Spleen (tissue), 7 donors: ENCODE measurements at regions not wholly inside any gene's neighbourhood (a gene's known extent, or its start where the extent isn't known, plus 50 kb on each side); places are given as distances from the start of the nearest gene placed in this dataset.
"Not testable (repeated sequence)": the region's sequence is repeated elsewhere in the genome, so short reads cannot be mapped to it uniquely, and the experiment has no call there.

Experiments used
- POLR2A ChIP-seq, 3 donors: fragments of 450-650 bp; IDR thresholded peaks; one replicate each; pipeline ENCODE4 v1.5.1; 2017; ENCODE audit warnings: antibody characterized with exemption in 3 of 3, mild to moderate bottlenecking in 1 of 3
- POLR2AphosphoS5 ChIP-seq, 3 donors: sonication (generic); formaldehyde crosslinking; IDR thresholded peaks; one replicate each; pipeline ENCODE4 v1.5.1; 2017; ENCODE audit warnings: antibody characterized with exemption in 3 of 3
- TF ChIP-seq, protein P1 (sequence below), 11 experiments: fragments of 200-600 bp in 7 of 11; fragments of 450-650 bp in 4 of 11; sonication (generic) in 4 of 11; IDR thresholded peaks in 8 of 11; conservative IDR thresholded peaks in 3 of 11; 1 replicate in 7 of 11; 2 replicates in 4 of 11; pipeline versions ENCODE4 v1.4.0 to v1.8.0; 2016 to 2021; ENCODE audit warnings: antibody characterized with exemption in 11 of 11, inconsistent platforms in 4 of 11, mild to moderate bottlenecking in 1 of 11
- donor health status: DM: no; HTN: no; CAD: no; lungs with moderate emphysema.
- donor health status: DM: no; HTN: no; CAD: no.
- donor health status: DM: no; HTN: no; CAD: no.

GRCh38 chr1:223949944-223950343 is 104.2 kb upstream of the TP53BP2 start:
- TF ChIP-seq POLR2AphosphoS5, POLR2A (IDR thresholded peaks at IDR 0.05): not testable (repeated sequence)
- TF ChIP-seq, protein P1, sequence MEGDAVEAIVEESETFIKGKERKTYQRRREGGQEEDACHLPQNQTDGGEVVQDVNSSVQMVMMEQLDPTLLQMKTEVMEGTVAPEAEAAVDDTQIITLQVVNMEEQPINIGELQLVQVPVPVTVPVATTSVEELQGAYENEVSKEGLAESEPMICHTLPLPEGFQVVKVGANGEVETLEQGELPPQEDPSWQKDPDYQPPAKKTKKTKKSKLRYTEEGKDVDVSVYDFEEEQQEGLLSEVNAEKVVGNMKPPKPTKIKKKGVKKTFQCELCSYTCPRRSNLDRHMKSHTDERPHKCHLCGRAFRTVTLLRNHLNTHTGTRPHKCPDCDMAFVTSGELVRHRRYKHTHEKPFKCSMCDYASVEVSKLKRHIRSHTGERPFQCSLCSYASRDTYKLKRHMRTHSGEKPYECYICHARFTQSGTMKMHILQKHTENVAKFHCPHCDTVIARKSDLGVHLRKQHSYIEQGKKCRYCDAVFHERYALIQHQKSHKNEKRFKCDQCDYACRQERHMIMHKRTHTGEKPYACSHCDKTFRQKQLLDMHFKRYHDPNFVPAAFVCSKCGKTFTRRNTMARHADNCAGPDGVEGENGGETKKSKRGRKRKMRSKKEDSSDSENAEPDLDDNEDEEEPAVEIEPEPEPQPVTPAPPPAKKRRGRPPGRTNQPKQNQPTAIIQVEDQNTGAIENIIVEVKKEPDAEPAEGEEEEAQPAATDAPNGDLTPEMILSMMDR (IDR thresholded peaks at IDR 0.05 in 8 of 11, conservative IDR thresholded peaks at IDR 0.05 in 3 of 11), result not testable (repeated sequence)
